Spleen (tissue), 7 donors: ENCODE measurements at regions not wholly inside any gene's neighbourhood (a gene's known extent, or its start where the extent isn't known, plus 50 kb on each side); places are given as distances from the start of the nearest gene placed in this dataset.

Source experiments
- CTCF ChIP-seq, 11 experiments: fragments of 200-600 bp in 7 of 11; fragments of 450-650 bp in 4 of 11; sonication (generic) in 4 of 11; IDR thresholded peaks in 8 of 11; conservative IDR thresholded peaks in 3 of 11; 1 replicate in 7 of 11; 2 replicates in 4 of 11; pipeline versions ENCODE4 v1.4.0 to v1.8.0; 2016 to 2021; ENCODE audit warnings: antibody characterized with exemption in 11 of 11, inconsistent platforms in 4 of 11, mild to moderate bottlenecking in 1 of 11
- POLR2A ChIP-seq, 3 donors: fragments of 450-650 bp; IDR thresholded peaks; one replicate each; pipeline ENCODE4 v1.5.1; 2017; ENCODE audit warnings: antibody characterized with exemption in 3 of 3, mild to moderate bottlenecking in 1 of 3
- POLR2AphosphoS5 ChIP-seq, 3 donors: sonication (generic); formaldehyde crosslinking; IDR thresholded peaks; one replicate each; pipeline ENCODE4 v1.5.1; 2017; ENCODE audit warnings: antibody characterized with exemption in 3 of 3
- donor health status: DM: no; HTN: no; CAD: no; lungs with moderate emphysema.
- donor health status: DM: no; HTN: no; CAD: no.
- donor health status: DM: no; HTN: no; CAD: no.

GRCh38 chr5:74239261-74239660 lies 401.3 kb downstream of the ENC1 start:
- TF ChIP-seq CTCF (IDR thresholded peaks at IDR 0.05 in 8 of 11, conservative IDR thresholded peaks at IDR 0.05 in 3 of 11) (no peak), POLR2A (IDR thresholded peaks at IDR 0.05) (no peak), POLR2AphosphoS5 (IDR thresholded peaks at IDR 0.05) (no peak)
